NK-92 treated with Interleukin-12 subunit alpha and Interleukin-12 subunit beta, amount 100 ng/mL, for 24 hours (cell line): ENCODE measurements at regions not wholly inside any gene's neighbourhood (a gene's known extent, or its start where the extent isn't known, plus 50 kb on each side); places are given as distances from the start of the nearest gene placed in this dataset.

Source experiments
- DNase-seq: peaks from one replicate; lab custom pipeline; 2025; lab: John Stamatoyannopoulos, UW

- DNase-seq = no peak
Measured at GRCh38 chr4:19324184-19324583, 927.5 kb upstream of the SLIT2 start.

DNA sequence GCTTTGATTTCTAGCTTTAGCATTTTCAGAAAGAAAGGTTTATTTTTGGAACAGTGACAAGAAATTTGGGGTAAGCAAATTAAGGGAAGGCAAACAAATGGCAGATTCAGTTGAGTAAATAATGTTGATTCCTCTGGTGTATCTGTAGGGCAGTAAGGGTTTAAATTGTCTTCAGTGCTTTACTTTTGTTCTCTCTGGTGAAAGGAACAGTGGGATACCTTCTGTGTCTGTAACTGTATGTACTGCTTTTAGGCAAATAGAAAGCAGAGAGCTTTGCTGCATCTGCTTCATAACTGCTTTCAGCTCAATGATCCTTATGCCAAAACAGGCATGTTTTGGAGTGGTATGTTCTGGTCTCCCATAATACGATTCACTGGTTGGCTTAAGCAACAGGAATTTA lies 932.1 kb upstream of the SLIT2 start:
- DNase-seq = no peak

DNA sequence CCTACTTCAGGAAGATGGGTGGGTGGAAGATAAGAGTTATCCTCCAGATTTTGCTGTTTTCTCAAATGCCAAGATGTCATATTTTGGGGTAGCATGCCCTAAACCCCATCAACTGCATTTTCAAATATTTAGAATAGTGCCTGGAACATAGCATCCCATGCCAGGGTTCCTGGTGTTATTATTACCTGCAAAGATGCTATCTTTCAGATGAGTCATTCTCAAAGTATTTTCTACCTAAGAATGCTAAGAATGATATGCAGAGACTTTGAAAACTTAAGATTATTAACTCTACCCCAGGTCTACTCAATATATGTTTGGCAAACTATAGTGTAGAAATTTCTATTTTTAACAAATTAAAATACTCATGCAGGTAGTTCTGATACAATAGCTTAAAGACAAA lies 934.3 kb upstream of the SLIT2 start:
- no peak for DNase-seq

- no peak for DNase-seq
Measured at GRCh38 chr4:19314116-19314515, 937.6 kb upstream of the SLIT2 start.

DNA sequence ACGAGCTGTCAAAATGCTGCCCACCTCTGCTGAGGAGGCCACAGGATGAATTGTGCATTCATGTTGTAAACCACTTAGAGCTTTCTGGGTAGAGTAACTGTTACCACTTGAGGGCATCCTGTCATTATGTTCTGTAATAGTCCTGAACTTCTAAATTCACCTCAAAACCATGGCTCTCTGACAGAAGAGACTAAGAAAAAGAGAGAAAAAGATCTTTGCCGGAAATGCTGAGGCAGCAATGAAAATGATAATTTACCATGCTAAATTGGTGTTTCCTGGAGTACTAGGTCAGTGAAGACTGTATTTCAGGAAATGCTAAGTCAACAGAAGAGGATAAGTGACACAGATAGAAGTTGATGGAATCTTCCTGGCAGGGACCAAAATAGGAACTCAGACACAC lies 942.3 kb upstream of the SLIT2 start:
- DNase-seq = no peak

GRCh38 chr4:19304028-19304427 lies 947.7 kb upstream of the SLIT2 start:
- no peak for DNase-seq

GRCh38 chr4:19301527-19301926 lies 950.2 kb upstream of the SLIT2 start:
- DNase-seq = no peak

DNA sequence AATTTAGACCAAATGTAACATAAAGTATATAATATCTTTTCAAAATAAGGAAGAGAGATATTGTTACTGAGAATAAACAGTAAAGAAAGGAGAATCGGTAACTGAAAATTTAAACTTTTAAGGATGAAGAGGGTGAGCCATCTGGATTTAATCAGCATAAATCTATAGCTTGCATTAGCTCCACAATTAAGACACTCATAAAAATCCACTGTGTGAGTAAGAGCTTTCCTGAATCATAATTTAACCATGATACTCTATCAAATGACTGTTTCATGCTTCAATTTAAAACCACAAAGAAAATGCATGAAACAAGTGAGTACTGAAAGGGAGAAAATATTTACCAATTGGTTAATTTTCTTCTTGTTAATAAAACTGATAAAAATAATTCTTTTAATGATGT lies 951.5 kb upstream of the SLIT2 start:
- DNase-seq = no peak

DNA sequence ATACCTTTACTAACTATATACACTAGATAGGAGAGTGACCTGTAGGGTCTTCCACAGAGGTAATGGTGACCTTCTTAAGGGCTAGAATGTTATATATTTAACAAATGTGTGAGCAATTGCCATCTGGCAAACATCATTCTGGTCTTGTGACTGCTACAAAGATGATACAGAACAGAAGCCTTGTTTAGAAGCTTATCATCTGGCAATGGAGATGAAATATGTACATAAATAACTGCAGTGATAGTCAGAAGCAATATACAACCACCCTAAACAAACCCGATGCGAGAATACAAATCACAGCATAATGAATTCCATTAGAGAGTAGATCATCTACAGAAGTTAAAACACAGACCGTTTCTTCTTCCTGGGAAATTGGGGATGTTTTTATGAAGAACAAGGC lies 952.7 kb upstream of the SLIT2 start:
- no peak for DNase-seq

- no peak for DNase-seq
Measured at GRCh38 chr4:19293781-19294180, 957.9 kb upstream of the SLIT2 start.

GRCh38 chr4:19293080-19293479 lies 958.6 kb upstream of the SLIT2 start:
- DNase-seq = no peak

GRCh38 chr4:19286924-19287323 lies 964.8 kb upstream of the SLIT2 start:
- no peak for DNase-seq

DNA sequence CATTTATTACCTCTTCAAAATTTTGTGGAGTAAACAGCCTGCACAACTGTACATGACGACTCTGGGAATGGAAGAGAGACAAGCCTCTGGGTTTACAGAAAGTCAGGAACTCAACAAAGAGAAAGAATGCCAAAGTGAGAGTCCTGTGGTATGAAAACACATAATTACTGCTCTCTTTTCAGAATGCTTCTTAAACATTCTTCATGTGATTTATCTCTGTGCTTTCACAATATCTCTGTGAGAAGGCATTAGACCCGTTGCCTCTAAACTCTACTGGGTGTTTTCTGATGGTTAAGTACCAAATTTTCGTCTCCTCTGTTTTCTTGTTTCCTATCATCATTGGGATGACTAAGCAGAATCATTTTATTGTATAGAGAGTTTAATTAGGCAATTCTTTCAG lies 966.6 kb upstream of the SLIT2 start:
- DNase-seq = no peak

DNA sequence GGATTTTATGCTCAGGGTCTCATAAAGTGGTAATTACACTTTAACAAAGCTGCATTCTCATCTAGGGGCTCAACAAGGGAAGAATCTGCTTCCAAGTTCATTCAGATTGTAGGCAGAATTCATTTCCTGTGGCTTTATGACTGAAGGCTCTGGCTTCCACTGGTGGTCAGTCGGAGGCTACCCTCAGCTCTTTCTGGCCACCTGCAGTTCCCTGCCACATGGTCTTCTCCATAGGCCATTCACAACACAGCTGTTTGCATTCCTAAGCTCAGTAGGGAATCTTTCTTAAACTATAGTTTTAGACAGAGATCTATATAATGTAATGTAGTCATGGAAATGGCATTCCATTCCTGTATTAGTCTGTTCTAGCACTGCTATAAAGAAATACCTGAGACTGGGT lies 973.0 kb upstream of the SLIT2 start:
- no peak for DNase-seq

GRCh38 chr4:19266566-19266965 lies 985.1 kb upstream of the SLIT2 start:
- DNase-seq = no peak

DNA sequence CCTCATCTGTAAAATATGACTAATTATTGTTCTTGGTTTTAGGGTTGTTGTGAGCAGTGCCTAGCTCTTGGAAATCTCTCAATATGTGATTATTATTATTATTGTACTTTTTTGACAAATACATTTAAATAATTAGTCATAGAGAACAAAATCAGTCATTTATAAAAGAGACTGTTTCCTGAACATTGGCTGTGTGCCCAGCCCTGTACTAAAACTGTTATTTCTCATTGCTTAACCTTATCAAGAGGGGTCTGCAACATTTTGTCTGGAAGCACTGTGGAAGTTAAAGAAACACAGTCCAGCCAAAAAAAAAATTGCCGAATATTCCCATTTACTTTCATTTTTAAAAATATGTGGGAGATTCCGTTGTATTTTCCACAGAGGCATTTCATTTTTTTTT lies 989.2 kb upstream of the SLIT2 start:
- DNase-seq = no peak

- no peak for DNase-seq
Measured at GRCh38 chr4:19260346-19260745, 991.4 kb upstream of the SLIT2 start.

DNA sequence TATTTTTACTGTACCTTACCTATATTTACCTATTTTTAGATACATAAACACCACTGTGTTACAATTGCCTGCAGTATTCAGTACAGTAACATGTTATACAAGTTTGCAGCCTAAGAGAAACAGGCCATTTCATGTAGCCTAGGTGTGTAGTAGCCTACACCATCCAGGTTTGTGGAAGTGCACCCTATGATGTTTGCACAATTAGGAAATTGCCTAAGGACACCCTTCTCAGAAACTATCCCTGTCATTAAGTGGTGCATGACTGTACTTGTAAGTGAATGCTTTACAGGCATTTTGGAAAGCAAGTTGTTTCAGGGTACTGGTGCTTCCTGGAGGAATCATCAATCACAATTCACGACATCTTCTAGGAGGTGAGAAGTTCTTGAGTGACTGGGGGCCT lies 991.8 kb upstream of the SLIT2 start:
- no peak for DNase-seq

- DNase-seq = no peak
Measured at GRCh38 chr4:19256823-19257222, 994.9 kb upstream of the SLIT2 start.

- DNase-seq = no peak
Measured at GRCh38 chr4:19254486-19254885, 997.2 kb upstream of the SLIT2 start.

- DNase-seq = no peak
Measured at GRCh38 chr4:19248023-19248422, 1003.7 kb upstream of the SLIT2 start.

DNA sequence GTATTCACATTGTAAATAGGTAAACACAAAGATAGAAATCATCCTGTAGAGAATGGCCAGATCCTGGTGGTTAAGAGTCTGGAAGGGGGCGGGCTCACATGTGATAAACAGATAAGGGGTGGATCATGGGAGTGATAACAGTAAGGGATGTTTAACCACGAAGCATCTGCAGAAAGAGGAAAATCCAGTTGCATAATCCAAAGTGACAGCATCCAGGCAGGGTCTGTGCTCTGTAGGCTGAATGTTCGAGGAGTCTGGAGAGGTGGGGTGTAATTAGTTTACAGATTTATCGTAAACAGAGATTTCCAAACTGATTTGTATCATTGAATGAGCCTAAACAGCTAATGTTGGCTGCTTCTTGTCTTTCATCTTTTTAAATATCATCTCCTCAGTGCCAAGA lies 1009.8 kb upstream of the SLIT2 start:
- DNase-seq = no peak

DNA sequence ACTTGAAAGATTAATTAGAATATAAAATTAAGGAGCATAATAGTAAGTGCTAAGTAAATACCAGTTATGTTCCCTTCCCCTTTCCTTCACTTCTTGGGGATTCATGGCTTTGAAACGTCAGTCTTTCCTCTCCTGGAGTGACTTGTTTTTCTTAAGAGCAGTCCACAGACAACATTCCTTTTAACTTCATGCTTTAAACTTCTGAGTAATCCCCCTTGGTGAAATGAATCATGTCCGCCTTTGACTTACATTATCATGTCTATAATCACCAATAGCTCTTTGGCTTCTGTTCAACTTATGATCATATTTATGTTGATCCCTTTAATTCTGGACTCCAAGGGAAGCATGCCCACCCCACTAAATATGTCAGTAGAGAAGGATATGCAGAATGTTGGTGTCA lies 1012.1 kb upstream of the SLIT2 start:
- no peak for DNase-seq

DNA sequence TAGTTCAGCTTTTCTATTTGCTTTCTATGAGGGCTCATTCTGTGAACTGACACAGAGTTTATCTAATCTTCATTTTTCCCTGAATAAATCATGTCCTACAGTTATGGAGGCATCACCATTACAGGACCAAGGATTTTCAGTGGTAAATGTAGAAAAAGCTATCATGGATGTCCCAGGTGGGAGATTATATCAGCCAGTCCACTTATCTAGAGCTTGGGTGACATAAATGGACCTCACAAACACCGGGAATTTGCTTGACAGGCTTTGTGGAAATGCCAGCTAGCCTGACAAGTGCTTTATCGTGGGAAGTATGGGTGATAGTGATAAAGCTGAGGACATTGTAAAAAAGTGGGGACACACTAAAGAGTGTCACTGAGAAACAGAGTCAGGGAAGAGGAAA lies 1015.2 kb upstream of the SLIT2 start:
- DNase-seq = no peak

DNA sequence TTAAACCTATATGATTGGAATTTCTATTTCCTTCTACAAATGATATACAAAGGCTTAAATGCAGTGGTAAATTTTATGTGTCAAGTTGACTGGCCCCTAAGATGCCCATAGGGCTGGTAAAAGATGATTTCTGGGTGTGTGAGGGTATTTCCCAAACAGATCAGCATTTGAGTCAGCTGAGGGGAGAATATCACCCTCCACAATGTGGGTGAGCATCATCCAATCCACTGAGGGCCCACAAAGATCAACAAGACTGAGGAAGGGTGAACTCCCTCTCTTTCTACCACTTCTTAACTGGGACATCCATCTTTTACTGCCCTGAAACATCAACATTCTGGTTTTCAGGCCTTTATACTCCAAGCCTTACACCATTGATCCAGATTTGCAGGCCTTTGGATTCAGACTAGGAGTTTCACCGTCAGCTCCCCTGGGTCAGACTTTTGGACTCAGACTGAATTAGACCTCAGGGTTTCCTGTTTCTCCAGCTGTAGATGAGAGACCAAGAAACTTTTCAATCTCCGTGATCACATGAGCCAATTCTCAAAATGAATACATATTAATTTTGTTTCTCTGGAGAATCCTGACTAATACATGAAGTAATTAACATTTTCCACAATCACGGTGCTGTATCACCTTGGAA lies 1020.7 kb upstream of the SLIT2 start:
- no peak for DNase-seq
